SJSA1 (cell line): ENCODE measurements at regions not wholly inside any gene's neighbourhood (a gene's known extent, or its start where the extent isn't known, plus 50 kb on each side); places are given as distances from the start of the nearest gene placed in this dataset.
"Not testable (repeated sequence)": the region's sequence is repeated elsewhere in the genome, so short reads cannot be mapped to it uniquely, and the experiment has no call there.

ENCODE experiments used
- DNase-seq, 2 experiments: peaks; one replicate each; pipeline ENCODE4 v3.0.0-alpha.2; 2015 to 2020; ENCODE audit warnings: low spot score in 2 of 2, low read depth in 1 of 2
- H3K27ac ChIP-seq: fragments of 250-450 bp; sonication (Bioruptor Pico); 2 replicates; pipeline ENCODE4 v1.5.1; 2020; ENCODE audit warnings: mild to moderate bottlenecking, moderate library complexity
- H3K27me3 ChIP-seq: fragments of 250-450 bp; sonication (Bioruptor Pico); replicated peaks from 2 replicates; pipeline ENCODE4 v1.5.1; 2020; ENCODE audit warnings: mild to moderate bottlenecking, moderate library complexity
- H3K36me3 ChIP-seq: fragments of 250-450 bp; sonication (Bioruptor Pico); 2 replicates; pipeline ENCODE4 v1.5.1; 2020; ENCODE audit warnings: mild to moderate bottlenecking
- H3K4me1 ChIP-seq: fragments of 250-450 bp; sonication (Bioruptor Pico); replicated peaks from 2 replicates; pipeline ENCODE4 v1.6.1; 2021; ENCODE audit warnings: mild to moderate bottlenecking
- H3K4me3 ChIP-seq: fragments of 250-450 bp; sonication (Bioruptor Pico); 2 replicates; pipeline ENCODE4 v1.5.1; 2020; ENCODE audit warnings: mild to moderate bottlenecking
- H3K9me3 ChIP-seq: fragments of 250-450 bp; sonication (Bioruptor Pico); replicated peaks from 2 replicates; pipeline ENCODE4 v1.5.1; 2020; ENCODE audit warnings: mild to moderate bottlenecking

- Histone ChIP-seq H3K4me1 (no peaks in the 10 kb centered on the region), H3K9me3 (no peaks in the 10 kb centered on the region), H3K27ac (no peak overlapping the region), H3K27me3 (no peaks in the 10 kb centered on the region), H3K36me3 (no peaks in the 10 kb centered on the region), H3K4me3 (no peak overlapping the region)
- no peak for DNase-seq
Observed at GRCh38 chr18:1412655-1413322, 508.1 kb downstream of the ADCYAP1 start.

GRCh38 chr18:1413323-1413675, 508.6 kb downstream of the ADCYAP1 start:
- no peak overlapping the region for H3K27ac ChIP-seq

GRCh38 chr18:1416074-1416473, 511.4 kb downstream of the ADCYAP1 start:
- DNase-seq = no peak
- Histone ChIP-seq H3K4me1 (no peaks in the 10 kb centered on the region), H3K27me3 (no peaks in the 10 kb centered on the region; the same call in 1 of the 2 replicates), H3K36me3 (no peaks in the 10 kb centered on the region; the same call in 1 of the 2 replicates), H3K4me3 (no peak overlapping the region), H3K9me3 (no peaks in the 10 kb centered on the region), H3K27ac (no peak overlapping the region)

More at GRCh38 chr18:1413323-1413675, 508.6 kb downstream of the ADCYAP1 start:
- Histone ChIP-seq H3K9me3 (no peaks in the 10 kb centered on the region), H3K4me3 (no peak overlapping the region), H3K36me3 (no peaks in the 10 kb centered on the region), H3K27me3 (no peaks in the 10 kb centered on the region), H3K4me1 (no peaks in the 10 kb centered on the region)
- no peak for DNase-seq

- Histone ChIP-seq H3K9me3 (no peaks in the 10 kb centered on the region), H3K27ac (no peak overlapping the region), H3K4me3 (no peak overlapping the region), H3K4me1 (no peaks in the 10 kb centered on the region), H3K36me3 (no peaks in the 10 kb centered on the region; the same call in 1 of the 2 replicates), H3K27me3 (no peaks in the 10 kb centered on the region; the same call in 1 of the 2 replicates)
- DNase-seq = no peak
Observed at GRCh38 chr18:1421502-1421901, 516.8 kb downstream of the ADCYAP1 start.

GRCh38 chr18:1422634-1423033, 518.0 kb downstream of the ADCYAP1 start:
- no peak for DNase-seq
- no peak overlapping the region for H3K4me3 ChIP-seq
- H3K27ac ChIP-seq = no peak overlapping the region
- no peaks in the 10 kb centered on the region for H3K9me3 ChIP-seq
- H3K36me3 ChIP-seq = no peaks in the 10 kb centered on the region; the same call in 1 of the 2 replicates
- H3K27me3 ChIP-seq = no peaks in the 10 kb centered on the region; the same call in 1 of the 2 replicates
- no peaks in the 10 kb centered on the region for H3K4me1 ChIP-seq

GRCh38 chr18:1425679-1426078, 521.0 kb downstream of the ADCYAP1 start:
- no peak for DNase-seq
- H3K36me3 ChIP-seq = no peaks in the 10 kb centered on the region
- H3K4me1 ChIP-seq = no peaks in the 10 kb centered on the region
- no peaks in the 10 kb centered on the region for H3K9me3 ChIP-seq
- H3K27me3 ChIP-seq = no peaks in the 10 kb centered on the region
- no peak overlapping the region for H3K4me3 ChIP-seq
- no peak overlapping the region for H3K27ac ChIP-seq

- Histone ChIP-seq H3K27ac (no peak overlapping the region), H3K4me3 (no peak overlapping the region), H3K4me1 (no peaks in the 10 kb centered on the region), H3K9me3 (no peaks in the 10 kb centered on the region), H3K27me3 (no peaks in the 10 kb centered on the region), H3K36me3 (no peaks in the 10 kb centered on the region)
- no peak for DNase-seq
Observed at GRCh38 chr18:1435487-1435886, 530.8 kb downstream of the ADCYAP1 start.

- H3K36me3 ChIP-seq = no peaks in the 10 kb centered on the region
- no peaks in the 10 kb centered on the region for H3K27me3 ChIP-seq
- H3K4me3 ChIP-seq = no peak overlapping the region
- H3K9me3 ChIP-seq = no peaks in the 10 kb centered on the region
- DNase-seq = no peak
- no peak overlapping the region for H3K27ac ChIP-seq
- H3K4me1 ChIP-seq = no peaks in the 10 kb centered on the region
Observed at GRCh38 chr18:1436199-1436598, 531.5 kb downstream of the ADCYAP1 start.

- no peaks in the 10 kb centered on the region for H3K36me3 ChIP-seq
- no peak overlapping the region for H3K4me3 ChIP-seq
- no peaks in the 10 kb centered on the region for H3K4me1 ChIP-seq
- no peaks in the 10 kb centered on the region for H3K27me3 ChIP-seq
- no peak for DNase-seq
- no peaks in the 10 kb centered on the region for H3K9me3 ChIP-seq
- H3K27ac ChIP-seq = no peak overlapping the region
Observed at GRCh38 chr18:1438458-1438910, 533.8 kb downstream of the ADCYAP1 start.

- Histone ChIP-seq H3K4me1 (no peaks in the 10 kb centered on the region), H3K9me3 (no peaks in the 10 kb centered on the region), H3K27ac (no peak overlapping the region), H3K4me3 (no peak overlapping the region), H3K27me3 (no peaks in the 10 kb centered on the region), H3K36me3 (no peaks in the 10 kb centered on the region)
- DNase-seq = no peak
Observed at GRCh38 chr18:1438967-1439366, 534.3 kb downstream of the ADCYAP1 start.

- H3K4me3 ChIP-seq, DNase-seq, H3K4me1 ChIP-seq, H3K9me3 ChIP-seq, H3K27me3 ChIP-seq, H3K27ac ChIP-seq, H3K36me3 ChIP-seq: not testable (repeated sequence)
Observed at GRCh38 chr18:1444062-1444461, 539.4 kb downstream of the ADCYAP1 start.

GRCh38 chr18:1446765-1447164, 542.1 kb downstream of the ADCYAP1 start:
- Histone ChIP-seq H3K36me3 (no peaks in the 10 kb centered on the region), H3K4me1 (no peaks in the 10 kb centered on the region), H3K4me3 (no peak overlapping the region), H3K9me3 (no peaks in the 10 kb centered on the region), H3K27ac (no peak overlapping the region), H3K27me3 (0 out of 2 replicates have a peak, but pooled peaks cover 5% of the 10 kb centered on the region)
- no peak for DNase-seq

GRCh38 chr18:1452821-1453220, 548.1 kb downstream of the ADCYAP1 start:
- H3K27me3 ChIP-seq = 0 out of 2 replicates have a peak, but pooled peaks cover 5% of the 10 kb centered on the region
- no peak overlapping the region for H3K27ac ChIP-seq
- DNase-seq = no peak
- H3K9me3 ChIP-seq = no peaks in the 10 kb centered on the region
- H3K4me1 ChIP-seq = no peaks in the 10 kb centered on the region
- no peaks in the 10 kb centered on the region for H3K36me3 ChIP-seq
- no peak overlapping the region for H3K4me3 ChIP-seq

- H3K27ac ChIP-seq = no peak overlapping the region
- no peaks in the 10 kb centered on the region for H3K9me3 ChIP-seq
- H3K4me1 ChIP-seq = no peaks in the 10 kb centered on the region
- no peak for DNase-seq
- H3K36me3 ChIP-seq = no peaks in the 10 kb centered on the region
- H3K27me3 ChIP-seq = no peaks in the 10 kb centered on the region
- H3K4me3 ChIP-seq = no peak overlapping the region
Observed at GRCh38 chr18:1455605-1456004, 550.9 kb downstream of the ADCYAP1 start.

- no peaks in the 10 kb centered on the region for H3K9me3 ChIP-seq
- H3K4me3 ChIP-seq = no peak overlapping the region
- H3K27ac ChIP-seq = no peak overlapping the region
- H3K27me3 ChIP-seq = no peaks in the 10 kb centered on the region
- H3K4me1 ChIP-seq = no peaks in the 10 kb centered on the region
- no peak for DNase-seq
- no peaks in the 10 kb centered on the region for H3K36me3 ChIP-seq
Observed at GRCh38 chr18:1458547-1458946, 553.9 kb downstream of the ADCYAP1 start.
